ENCODE measurements at regions not wholly inside any gene's neighbourhood (a gene's known extent, or its start where the extent isn't known, plus 50 kb on each side); places are given as distances from the start of the nearest gene placed in this dataset.
"Not testable (repeated sequence)": the region's sequence is repeated elsewhere in the genome, so short reads cannot be mapped to it uniquely, and the experiment has no call there.

- Histone ChIP-seq H3K4me1 (ENCODE audit: control insufficient read depth, insufficient read depth, low read length) (peaks cover 18% of the 10 kb centered on the region), H3K36me3 (ENCODE audit: control insufficient read depth, insufficient read depth, low read length) (no peaks in the 10 kb centered on the region), H3K27me3 (ENCODE audit: control insufficient read depth, insufficient read depth, low read length, poor library complexity, severe bottlenecking) (no peaks in the 10 kb centered on the region), H3K4me3 (ENCODE audit: insufficient read depth, low read depth, low read length) (no peak overlapping the region), H3K9me3 (ENCODE audit: control insufficient read depth, low read length) (no peaks in the 10 kb centered on the region), H3K27ac (ENCODE audit: insufficient read depth, low read depth, low read length, poor library complexity, severe bottlenecking) (peak overlapping the region; percentile 26)
- WGBS, 2 experiments = 82% methylated on average over 18 of the region's 18 CpGs
Measured at GRCh38 chr2:239804161-239805042, 220.7 kb downstream of the NDUFA10 start.

DNA sequence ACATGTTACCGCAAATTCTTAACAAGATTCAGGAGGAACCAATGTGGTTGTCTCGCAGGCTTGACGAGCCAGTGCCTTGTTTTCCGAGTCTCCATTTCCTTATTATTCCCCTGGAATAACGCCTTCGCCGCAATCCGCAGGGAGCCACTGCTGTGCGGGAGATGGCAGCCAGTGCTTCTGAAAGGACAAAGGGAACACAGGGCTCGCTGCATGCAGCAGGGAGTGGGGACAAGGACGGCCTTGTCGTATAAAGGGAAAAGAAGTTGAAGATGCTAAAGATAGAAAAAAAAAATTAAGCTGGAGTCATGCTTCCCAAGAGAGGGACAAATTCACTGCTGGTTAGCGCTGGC, 221.4 kb downstream of the NDUFA10 start:
- H3K9me3 ChIP-seq (ENCODE audit: control insufficient read depth, low read length) = no peaks in the 10 kb centered on the region
- no peaks in the 10 kb centered on the region for H3K36me3 ChIP-seq (ENCODE audit: control insufficient read depth, insufficient read depth, low read length)
- no peak overlapping the region for H3K27ac ChIP-seq (ENCODE audit: insufficient read depth, low read depth, low read length, poor library complexity, severe bottlenecking)
- 27 to 31% methylated on average over 13 of the region's 13 CpGs for WGBS, 2 experiments
- H3K4me3 ChIP-seq (ENCODE audit: insufficient read depth, low read depth, low read length) = no peak overlapping the region
- H3K27me3 ChIP-seq (ENCODE audit: control insufficient read depth, insufficient read depth, low read length, poor library complexity, severe bottlenecking) = no peaks in the 10 kb centered on the region
- peaks cover 18% of the 10 kb centered on the region for H3K4me1 ChIP-seq (ENCODE audit: control insufficient read depth, insufficient read depth, low read length)

- no peak overlapping the region for H3K4me3 ChIP-seq (ENCODE audit: insufficient read depth, low read depth, low read length)
- 95% methylated on average over 19 to 21 of the region's 21 CpGs for WGBS, 2 experiments
- no peak overlapping the region for H3K27ac ChIP-seq (ENCODE audit: insufficient read depth, low read depth, low read length, poor library complexity, severe bottlenecking)
- no peaks in the 10 kb centered on the region for H3K27me3 ChIP-seq (ENCODE audit: control insufficient read depth, insufficient read depth, low read length, poor library complexity, severe bottlenecking)
- H3K36me3 ChIP-seq (ENCODE audit: control insufficient read depth, insufficient read depth, low read length) = no peaks in the 10 kb centered on the region
- H3K9me3 ChIP-seq (ENCODE audit: control insufficient read depth, low read length) = no peaks in the 10 kb centered on the region
- H3K4me1 ChIP-seq (ENCODE audit: control insufficient read depth, insufficient read depth, low read length) = peaks cover 18% of the 10 kb centered on the region
Measured at GRCh38 chr2:239803102-239803765, 221.9 kb downstream of the NDUFA10 start.

- H3K4me3 ChIP-seq (ENCODE audit: insufficient read depth, low read depth, low read length) = no peak overlapping the region
- H3K9me3 ChIP-seq (ENCODE audit: control insufficient read depth, low read length) = no peaks in the 10 kb centered on the region
- H3K36me3 ChIP-seq (ENCODE audit: control insufficient read depth, insufficient read depth, low read length) = no peaks in the 10 kb centered on the region
- H3K27ac ChIP-seq (ENCODE audit: insufficient read depth, low read depth, low read length, poor library complexity, severe bottlenecking) = no peak overlapping the region
- H3K4me1 ChIP-seq (ENCODE audit: control insufficient read depth, insufficient read depth, low read length) = peaks cover 18% of the 10 kb centered on the region
- WGBS, 2 experiments = 88% methylated on average over 21 of the region's 21 CpGs
- no peaks in the 10 kb centered on the region for H3K27me3 ChIP-seq (ENCODE audit: control insufficient read depth, insufficient read depth, low read length, poor library complexity, severe bottlenecking)
Measured at GRCh38 chr2:239802185-239802649, 222.9 kb downstream of the NDUFA10 start.

DNA sequence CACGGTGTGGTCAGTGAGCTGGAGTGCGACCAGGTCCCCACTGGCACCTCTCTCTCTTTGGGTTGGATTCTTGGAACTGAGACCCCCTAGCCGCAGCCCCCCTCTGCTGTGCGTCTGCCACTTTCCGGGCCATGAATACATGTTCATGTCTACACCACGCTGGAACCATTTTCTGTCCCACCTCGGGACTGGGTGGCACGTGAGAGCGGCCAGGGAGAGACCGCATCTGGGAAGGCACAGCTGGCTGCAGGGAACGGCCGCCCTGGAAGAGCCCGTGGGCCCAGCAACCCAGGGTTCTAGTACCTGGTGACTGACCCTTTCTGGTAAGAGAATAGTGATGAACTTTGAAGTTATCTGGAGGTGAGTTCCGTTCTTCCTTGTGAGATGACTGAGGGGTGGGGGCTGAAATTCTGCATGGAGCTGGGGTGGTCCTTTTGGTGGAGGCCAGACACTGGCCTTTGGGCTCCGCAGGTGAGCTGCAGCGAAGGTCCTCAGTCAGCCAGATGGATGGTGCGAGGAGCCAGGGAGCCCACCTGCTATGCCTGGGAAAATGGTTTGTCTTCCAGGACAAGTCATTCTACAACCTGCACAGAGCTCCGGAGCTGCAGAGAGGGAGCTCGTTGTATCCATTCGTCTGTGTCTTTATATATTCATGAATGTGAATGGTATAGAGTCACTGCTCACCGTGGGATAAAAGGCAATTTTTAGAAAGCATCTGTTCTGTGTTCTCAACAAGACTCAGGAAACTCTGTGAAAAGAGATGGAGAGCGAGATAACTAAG, 223.5 kb downstream of the NDUFA10 start:
- no peaks in the 10 kb centered on the region for H3K9me3 ChIP-seq (ENCODE audit: control insufficient read depth, low read length)
- H3K4me3 ChIP-seq (ENCODE audit: insufficient read depth, low read depth, low read length) = no peak overlapping the region
- H3K27me3 ChIP-seq (ENCODE audit: control insufficient read depth, insufficient read depth, low read length, poor library complexity, severe bottlenecking) = no peaks in the 10 kb centered on the region
- no peaks in the 10 kb centered on the region for H3K36me3 ChIP-seq (ENCODE audit: control insufficient read depth, insufficient read depth, low read length)
- no peak overlapping the region for H3K27ac ChIP-seq (ENCODE audit: insufficient read depth, low read depth, low read length, poor library complexity, severe bottlenecking)
- 91% methylated on average over 22 of the region's 22 CpGs for WGBS, 2 experiments
- peaks cover 18% of the 10 kb centered on the region for H3K4me1 ChIP-seq (ENCODE audit: control insufficient read depth, insufficient read depth, low read length)

GRCh38 chr2:239800785-239801386, 224.3 kb downstream of the NDUFA10 start:
- Histone ChIP-seq H3K9me3 (ENCODE audit: control insufficient read depth, low read length) (no peaks in the 10 kb centered on the region), H3K36me3 (ENCODE audit: control insufficient read depth, insufficient read depth, low read length) (no peaks in the 10 kb centered on the region), H3K4me3 (ENCODE audit: insufficient read depth, low read depth, low read length) (no peak overlapping the region), H3K4me1 (ENCODE audit: control insufficient read depth, insufficient read depth, low read length) (peaks cover 18% of the 10 kb centered on the region), H3K27ac (ENCODE audit: insufficient read depth, low read depth, low read length, poor library complexity, severe bottlenecking) (no peak overlapping the region), H3K27me3 (ENCODE audit: control insufficient read depth, insufficient read depth, low read length, poor library complexity, severe bottlenecking) (no peaks in the 10 kb centered on the region)
- 88 to 89% methylated on average over 22 of the region's 22 CpGs for WGBS, 2 experiments

- no peaks in the 10 kb centered on the region for H3K27me3 ChIP-seq (ENCODE audit: control insufficient read depth, insufficient read depth, low read length, poor library complexity, severe bottlenecking)
- H3K9me3 ChIP-seq (ENCODE audit: control insufficient read depth, low read length) = no peaks in the 10 kb centered on the region
- no peaks in the 10 kb centered on the region for H3K4me1 ChIP-seq (ENCODE audit: control insufficient read depth, insufficient read depth, low read length)
- H3K4me3 ChIP-seq (ENCODE audit: insufficient read depth, low read depth, low read length) = no peak overlapping the region
- H3K36me3 ChIP-seq (ENCODE audit: control insufficient read depth, insufficient read depth, low read length) = no peaks in the 10 kb centered on the region
- no peak overlapping the region for H3K27ac ChIP-seq (ENCODE audit: insufficient read depth, low read depth, low read length, poor library complexity, severe bottlenecking)
Measured at GRCh38 chr2:239797316-239797715, 227.8 kb downstream of the NDUFA10 start.

- 94 to 95% methylated on average over 17 of the region's 17 CpGs for WGBS, 2 experiments
- H3K36me3 ChIP-seq (ENCODE audit: control insufficient read depth, insufficient read depth, low read length); H3K4me3 ChIP-seq (ENCODE audit: insufficient read depth, low read depth, low read length); H3K27me3 ChIP-seq (ENCODE audit: control insufficient read depth, insufficient read depth, low read length, poor library complexity, severe bottlenecking); H3K27ac ChIP-seq (ENCODE audit: insufficient read depth, low read depth, low read length, poor library complexity, severe bottlenecking); H3K9me3 ChIP-seq (ENCODE audit: control insufficient read depth, low read length); H3K4me1 ChIP-seq (ENCODE audit: control insufficient read depth, insufficient read depth, low read length): not testable (repeated sequence)
Measured at GRCh38 chr2:239795761-239796160, 229.4 kb downstream of the NDUFA10 start.

DNA sequence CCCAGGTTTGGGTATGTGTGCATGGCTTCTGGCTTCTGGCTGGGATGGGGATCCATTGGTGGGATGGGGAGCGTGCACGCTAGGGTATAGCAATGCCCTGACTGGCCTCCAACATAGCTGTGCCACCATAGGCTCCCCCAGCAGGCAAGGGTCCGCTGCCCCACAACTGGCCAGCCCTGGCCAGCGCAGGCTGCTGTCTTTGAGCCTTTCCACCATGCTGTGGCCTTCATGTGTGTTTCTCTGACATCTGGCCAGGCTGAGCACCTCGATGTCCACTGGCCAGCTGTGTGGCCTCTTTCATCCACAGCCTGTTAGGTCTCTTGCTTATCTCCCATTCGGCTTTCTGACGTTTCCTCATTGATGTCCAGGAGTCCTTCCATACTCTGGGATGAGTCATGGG, 231.3 kb downstream of the NDUFA10 start:
- 92 to 95% methylated on average over 7 of the region's 7 CpGs for WGBS, 2 experiments
- no peak overlapping the region for H3K4me3 ChIP-seq (ENCODE audit: insufficient read depth, low read depth, low read length)
- no peak overlapping the region for H3K27ac ChIP-seq (ENCODE audit: insufficient read depth, low read depth, low read length, poor library complexity, severe bottlenecking)
- no peaks in the 10 kb centered on the region for H3K4me1 ChIP-seq (ENCODE audit: control insufficient read depth, insufficient read depth, low read length)
- no peaks in the 10 kb centered on the region for H3K27me3 ChIP-seq (ENCODE audit: control insufficient read depth, insufficient read depth, low read length, poor library complexity, severe bottlenecking)
- no peaks in the 10 kb centered on the region for H3K36me3 ChIP-seq (ENCODE audit: control insufficient read depth, insufficient read depth, low read length)
- no peaks in the 10 kb centered on the region for H3K9me3 ChIP-seq (ENCODE audit: control insufficient read depth, low read length)

DNA sequence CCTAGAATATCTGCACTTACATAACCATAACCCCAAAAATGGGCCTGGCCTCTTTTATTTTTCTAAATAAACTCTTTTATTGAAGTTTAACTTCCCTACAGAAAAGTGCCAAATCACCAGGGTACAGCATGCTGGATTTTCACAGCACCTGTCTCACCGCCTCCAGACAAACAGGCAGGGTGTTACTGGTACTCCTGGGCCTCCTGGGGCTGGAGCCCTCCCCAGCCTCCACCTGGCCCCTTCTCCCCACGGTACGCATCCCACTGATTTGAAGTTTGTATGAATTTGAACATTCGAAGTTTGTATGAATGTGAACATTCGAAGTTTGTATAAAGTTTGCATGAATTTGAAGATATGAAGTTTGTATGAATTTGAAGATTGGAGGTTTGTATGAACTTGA, 232.1 kb downstream of the NDUFA10 start:
- no peaks in the 10 kb centered on the region for H3K36me3 ChIP-seq (ENCODE audit: control insufficient read depth, insufficient read depth, low read length)
- H3K4me3 ChIP-seq (ENCODE audit: insufficient read depth, low read depth, low read length) = no peak overlapping the region
- no peaks in the 10 kb centered on the region for H3K27me3 ChIP-seq (ENCODE audit: control insufficient read depth, insufficient read depth, low read length, poor library complexity, severe bottlenecking)
- H3K27ac ChIP-seq (ENCODE audit: insufficient read depth, low read depth, low read length, poor library complexity, severe bottlenecking) = no peak overlapping the region
- no peaks in the 10 kb centered on the region for H3K4me1 ChIP-seq (ENCODE audit: control insufficient read depth, insufficient read depth, low read length)
- 94 to 97% methylated on average over 5 of the region's 5 CpGs for WGBS, 2 experiments
- H3K9me3 ChIP-seq (ENCODE audit: control insufficient read depth, low read length) = no peaks in the 10 kb centered on the region
